ENCODE measurements at regions not wholly inside any gene's neighbourhood (a gene's known extent, or its start where the extent isn't known, plus 50 kb on each side); places are given as distances from the start of the nearest gene placed in this dataset.

GRCh38 chr15:93862791-93863190 is 368.6 kb upstream of the MCTP2 start:
- no peak for TF ChIP-seq CTCF (IDR thresholded peaks at IDR 0.05)
- no peak for TF ChIP-seq POLR2A (IDR thresholded peaks at IDR 0.05)
